ENCODE measurements at regions not wholly inside any gene's neighbourhood (a gene's known extent, or its start where the extent isn't known, plus 50 kb on each side); places are given as distances from the start of the nearest gene placed in this dataset.
"Not testable (repeated sequence)": the region's sequence is repeated elsewhere in the genome, so short reads cannot be mapped to it uniquely, and the experiment has no call there.

GRCh38 chr3:10625323-10625722, 119.9 kb upstream of the ATP2B2 start:
- no peak for DNase-seq (ENCODE audit: low read depth in 2 of 2)

- no peak for DNase-seq (ENCODE audit: low read depth in 2 of 2)
Measured at GRCh38 chr3:10627884-10628572, 122.6 kb upstream of the ATP2B2 start.

- DNase-seq (ENCODE audit: low read depth in 2 of 2) = no peak
Measured at GRCh38 chr3:10628891-10629670, 123.7 kb upstream of the ATP2B2 start.

- DNase-seq (ENCODE audit: low read depth in 2 of 2) = no peak
Measured at GRCh38 chr3:10629671-10630040, 124.3 kb upstream of the ATP2B2 start.

GRCh38 chr3:10631224-10631623, 125.8 kb upstream of the ATP2B2 start:
- no peak for DNase-seq (ENCODE audit: low read depth in 2 of 2)

- no peak for DNase-seq (ENCODE audit: low read depth in 2 of 2)
Measured at GRCh38 chr3:10632125-10632524, 126.7 kb upstream of the ATP2B2 start.

- no peak for DNase-seq (ENCODE audit: low read depth in 2 of 2)
Measured at GRCh38 chr3:10632741-10633140, 127.4 kb upstream of the ATP2B2 start.

GRCh38 chr3:10635446-10636076, 130.2 kb upstream of the ATP2B2 start:
- no peak for DNase-seq (ENCODE audit: low read depth in 2 of 2)

- no peak for DNase-seq (ENCODE audit: low read depth in 2 of 2)
Measured at GRCh38 chr3:10637342-10637741, 132.0 kb upstream of the ATP2B2 start.

- no peak for DNase-seq (ENCODE audit: low read depth in 2 of 2)
Measured at GRCh38 chr3:10638466-10638865, 133.1 kb upstream of the ATP2B2 start.

- DNase-seq (ENCODE audit: low read depth in 2 of 2) = no peak
Measured at GRCh38 chr3:10641760-10642159, 136.4 kb upstream of the ATP2B2 start.

- DNase-seq (ENCODE audit: low read depth in 2 of 2) = no peak
Measured at GRCh38 chr3:10644189-10644588, 138.8 kb upstream of the ATP2B2 start.

- DNase-seq (ENCODE audit: low read depth in 2 of 2) = no peak
Measured at GRCh38 chr3:10645800-10646199, 140.4 kb upstream of the ATP2B2 start.

GRCh38 chr3:10646531-10647335, 141.3 kb upstream of the ATP2B2 start:
- DNase-seq (ENCODE audit: low read depth in 2 of 2) = no peak

GRCh38 chr3:10647376-10647775, 142.0 kb upstream of the ATP2B2 start:
- DNase-seq (ENCODE audit: low read depth in 2 of 2) = no peak

- DNase-seq (ENCODE audit: low read depth in 2 of 2) = no peak
Measured at GRCh38 chr3:10648181-10648580, 142.8 kb upstream of the ATP2B2 start.

GRCh38 chr3:10649463-10649862, 144.1 kb upstream of the ATP2B2 start:
- DNase-seq (ENCODE audit: low read depth in 2 of 2) = not testable (repeated sequence)

GRCh38 chr3:10651506-10651905, 146.1 kb upstream of the ATP2B2 start:
- DNase-seq (ENCODE audit: low read depth in 2 of 2) = no peak

GRCh38 chr3:10653241-10653640, 147.9 kb upstream of the ATP2B2 start:
- no peak for DNase-seq (ENCODE audit: low read depth in 2 of 2)

- no peak for DNase-seq (ENCODE audit: low read depth in 2 of 2)
Measured at GRCh38 chr3:10653866-10654611, 148.7 kb upstream of the ATP2B2 start.

- no peak for DNase-seq (ENCODE audit: low read depth in 2 of 2)
Measured at GRCh38 chr3:10655105-10655504, 149.7 kb upstream of the ATP2B2 start.

All from dermis microvascular lymphatic vessel endothelial cell (primary cell).